SK-N-SH treated with all-trans-retinoic acid at 6 μM for 48 hours (cell line): ENCODE measurements at regions not wholly inside any gene's neighbourhood (a gene's known extent, or its start where the extent isn't known, plus 50 kb on each side); places are given as distances from the start of the nearest gene placed in this dataset.

Experiments used
- ATAC-seq: fragments of 200-7000 bp; cut with Tn5 transposase; 3 replicates; pipeline ENCODE4 v1.9.1; 2020; ENCODE audit warnings: mild to moderate bottlenecking, moderate library complexity
- ARNTL ChIP-seq: fragments of 450-650 bp; formaldehyde crosslinking; IDR thresholded peaks from 2 replicates; pipeline ENCODE4 v1.5.0; 2020; ENCODE audit warnings: low read depth, mild to moderate bottlenecking, moderate library complexity, borderline replicate concordance
- BACH2 ChIP-seq: fragments of 250-450 bp; sonication (Bioruptor Pico); IDR thresholded peaks from 2 replicates; pipeline ENCODE4 v1.9.0; 2021; ENCODE audit warnings: mild to moderate bottlenecking, borderline replicate concordance
- CSDC2 ChIP-seq: fragments of 250-450 bp; sonication (Bioruptor Pico); IDR thresholded peaks from 2 replicates; pipeline ENCODE4 v1.5.0; 2020; ENCODE audit warnings: mild to moderate bottlenecking, moderate library complexity
- ESRRG ChIP-seq: fragments of 250-450 bp; sonication (Bioruptor Pico); IDR thresholded peaks from 2 replicates; pipeline ENCODE4 v1.6.1; 2021; ENCODE audit warnings: mild to moderate bottlenecking
- GLIS3 ChIP-seq: fragments of 250-450 bp; sonication (Bioruptor Pico); IDR thresholded peaks from 2 replicates; pipeline ENCODE4 v1.5.0; 2020; ENCODE audit warnings: mild to moderate bottlenecking, moderate library complexity
- ISL1 ChIP-seq: fragments of 250-450 bp; sonication (Bioruptor Pico); IDR thresholded peaks from 2 replicates; pipeline ENCODE4 v2.1.2; 2022; ENCODE audit warnings: mild to moderate bottlenecking, moderate library complexity
- OSR1 ChIP-seq: fragments of 250-450 bp; sonication (Bioruptor Pico); IDR thresholded peaks from 2 replicates; pipeline ENCODE4 v1.8.0; 2022; ENCODE audit warnings: moderate library complexity, mild to moderate bottlenecking, inconsistent platforms
- PPARA ChIP-seq: fragments of 250-450 bp; sonication (Bioruptor Pico); IDR thresholded peaks from 2 replicates; pipeline ENCODE4 v1.5.0; 2020; ENCODE audit warnings: mild to moderate bottlenecking, borderline replicate concordance
- RARB ChIP-seq: fragments of 250-450 bp; sonication (Bioruptor Pico); IDR thresholded peaks from 2 replicates; pipeline ENCODE4 v1.8.0; 2021; ENCODE audit warnings: mild to moderate bottlenecking, moderate library complexity
- TCF4 ChIP-seq: fragments of 250-450 bp; sonication (Bioruptor Pico); IDR thresholded peaks from 2 replicates; pipeline ENCODE4 v1.8.0; 2021; ENCODE audit warnings: mild to moderate bottlenecking, moderate library complexity, borderline replicate concordance
- ZC3H10 ChIP-seq: fragments of 250-450 bp; sonication (Bioruptor Pico); IDR thresholded peaks from 2 replicates; pipeline ENCODE4 v1.5.1; 2021; ENCODE audit warnings: mild to moderate bottlenecking, moderate library complexity
- ZFP3 ChIP-seq: fragments of 250-450 bp; sonication (Bioruptor Pico); IDR thresholded peaks from 2 replicates; pipeline ENCODE4 v1.5.0; 2020; ENCODE audit warnings: mild to moderate bottlenecking, moderate library complexity
- ZFP30 ChIP-seq: fragments of 450-650 bp; formaldehyde crosslinking; IDR thresholded peaks from 2 replicates; pipeline ENCODE4 v1.5.0; 2022; ENCODE audit warnings: mild to moderate bottlenecking, moderate library complexity
- ZNF565 ChIP-seq: fragments of 450-650 bp; formaldehyde crosslinking; conservative IDR thresholded peaks from 2 replicates; pipeline ENCODE4 v1.5.0; 2020; ENCODE audit warnings: low read depth, mild to moderate bottlenecking, moderate library complexity
- ZNF70 ChIP-seq: fragments of 450-650 bp; formaldehyde crosslinking; IDR thresholded peaks from 2 replicates; pipeline ENCODE4 v1.5.0; 2020; ENCODE audit warnings: mild to moderate bottlenecking, moderate library complexity
- ZNF8 ChIP-seq: fragments of 450-650 bp; formaldehyde crosslinking; IDR thresholded peaks from 2 replicates; pipeline ENCODE4 v1.5.0; 2020; ENCODE audit warnings: mild to moderate bottlenecking, moderate library complexity
- TF ChIP-seq, protein P1 (sequence below): fragments of 250-450 bp; sonication (Bioruptor Pico); IDR thresholded peaks from 2 replicates; pipeline ENCODE4 v1.5.0; 2020; ENCODE audit warnings: mild to moderate bottlenecking, moderate library complexity
- TF ChIP-seq, protein P2 (sequence below): fragments of 250-450 bp; sonication (Bioruptor Pico); IDR thresholded peaks from 2 replicates; pipeline ENCODE4 v1.8.0; 2021; ENCODE audit warnings: low read depth, mild to moderate bottlenecking, moderate library complexity, borderline replicate concordance
- TF ChIP-seq, protein P3 (sequence below): fragments of 250-450 bp; sonication (Bioruptor Pico); IDR thresholded peaks from 2 replicates; pipeline ENCODE4 v1.5.1; 2020; ENCODE audit warnings: low read depth, mild to moderate bottlenecking, moderate library complexity
- TF ChIP-seq, protein P4 (sequence below): fragments of 250-450 bp; sonication (Bioruptor Pico); IDR thresholded peaks from 2 replicates; pipeline ENCODE4 v1.5.1; 2021; ENCODE audit warnings: mild to moderate bottlenecking, moderate library complexity

DNA sequence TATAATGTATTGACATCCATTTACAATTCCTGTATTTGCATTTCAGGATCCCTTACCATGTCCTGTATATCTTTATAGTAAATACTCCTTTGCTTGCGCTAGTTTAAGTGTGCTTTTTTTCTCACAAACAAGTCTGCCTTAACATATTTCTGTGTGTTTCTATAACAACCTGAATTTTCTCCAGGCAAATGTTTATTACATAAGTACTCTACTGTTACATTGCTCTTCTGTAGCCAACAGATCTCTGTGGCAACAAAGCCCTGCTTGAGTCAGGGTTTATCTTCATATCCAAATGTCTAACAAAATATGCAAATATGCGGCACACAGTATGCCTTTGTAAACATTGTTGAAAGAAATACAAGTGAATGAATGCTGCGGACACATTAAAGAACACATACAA, 625.5 kb downstream of the TLL1 start:
- TF ChIP-seq PPARA (CRISPR knock-in tag) (no peak), ARNTL (CRISPR knock-in tag) (no peak), ZC3H10 (CRISPR knock-in tag) (no peak), TCF4 (CRISPR knock-in tag) (no peak), ZNF70 (CRISPR knock-in tag) (no peak), ISL1 (CRISPR knock-in tag) (no peak), ESRRG (CRISPR knock-in tag) (no peak), OSR1 (CRISPR knock-in tag) (no peak), BACH2 (CRISPR knock-in tag) (no peak), ZNF565 (CRISPR knock-in tag) (no peak), GLIS3 (CRISPR knock-in tag) (no peak)
- TF ChIP-seq, protein P1, sequence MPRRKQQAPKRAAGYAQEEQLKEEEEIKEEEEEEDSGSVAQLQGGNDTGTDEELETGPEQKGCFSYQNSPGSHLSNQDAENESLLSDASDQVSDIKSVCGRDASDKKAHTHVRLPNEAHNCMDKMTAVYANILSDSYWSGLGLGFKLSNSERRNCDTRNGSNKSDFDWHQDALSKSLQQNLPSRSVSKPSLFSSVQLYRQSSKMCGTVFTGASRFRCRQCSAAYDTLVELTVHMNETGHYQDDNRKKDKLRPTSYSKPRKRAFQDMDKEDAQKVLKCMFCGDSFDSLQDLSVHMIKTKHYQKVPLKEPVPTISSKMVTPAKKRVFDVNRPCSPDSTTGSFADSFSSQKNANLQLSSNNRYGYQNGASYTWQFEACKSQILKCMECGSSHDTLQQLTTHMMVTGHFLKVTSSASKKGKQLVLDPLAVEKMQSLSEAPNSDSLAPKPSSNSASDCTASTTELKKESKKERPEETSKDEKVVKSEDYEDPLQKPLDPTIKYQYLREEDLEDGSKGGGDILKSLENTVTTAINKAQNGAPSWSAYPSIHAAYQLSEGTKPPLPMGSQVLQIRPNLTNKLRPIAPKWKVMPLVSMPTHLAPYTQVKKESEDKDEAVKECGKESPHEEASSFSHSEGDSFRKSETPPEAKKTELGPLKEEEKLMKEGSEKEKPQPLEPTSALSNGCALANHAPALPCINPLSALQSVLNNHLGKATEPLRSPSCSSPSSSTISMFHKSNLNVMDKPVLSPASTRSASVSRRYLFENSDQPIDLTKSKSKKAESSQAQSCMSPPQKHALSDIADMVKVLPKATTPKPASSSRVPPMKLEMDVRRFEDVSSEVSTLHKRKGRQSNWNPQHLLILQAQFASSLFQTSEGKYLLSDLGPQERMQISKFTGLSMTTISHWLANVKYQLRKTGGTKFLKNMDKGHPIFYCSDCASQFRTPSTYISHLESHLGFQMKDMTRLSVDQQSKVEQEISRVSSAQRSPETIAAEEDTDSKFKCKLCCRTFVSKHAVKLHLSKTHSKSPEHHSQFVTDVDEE, result no peak
- TF ChIP-seq, protein P2, sequence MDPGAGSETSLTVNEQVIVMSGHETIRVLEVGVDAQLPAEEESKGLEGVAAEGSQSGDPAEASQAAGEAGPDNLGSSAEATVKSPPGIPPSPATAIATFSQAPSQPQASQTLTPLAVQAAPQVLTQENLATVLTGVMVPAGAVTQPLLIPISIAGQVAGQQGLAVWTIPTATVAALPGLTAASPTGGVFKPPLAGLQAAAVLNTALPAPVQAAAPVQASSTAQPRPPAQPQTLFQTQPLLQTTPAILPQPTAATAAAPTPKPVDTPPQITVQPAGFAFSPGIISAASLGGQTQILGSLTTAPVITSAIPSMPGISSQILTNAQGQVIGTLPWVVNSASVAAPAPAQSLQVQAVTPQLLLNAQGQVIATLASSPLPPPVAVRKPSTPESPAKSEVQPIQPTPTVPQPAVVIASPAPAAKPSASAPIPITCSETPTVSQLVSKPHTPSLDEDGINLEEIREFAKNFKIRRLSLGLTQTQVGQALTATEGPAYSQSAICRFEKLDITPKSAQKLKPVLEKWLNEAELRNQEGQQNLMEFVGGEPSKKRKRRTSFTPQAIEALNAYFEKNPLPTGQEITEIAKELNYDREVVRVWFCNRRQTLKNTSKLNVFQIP (CRISPR knock-in tag), result no peak
- TF ChIP-seq, protein P3, sequence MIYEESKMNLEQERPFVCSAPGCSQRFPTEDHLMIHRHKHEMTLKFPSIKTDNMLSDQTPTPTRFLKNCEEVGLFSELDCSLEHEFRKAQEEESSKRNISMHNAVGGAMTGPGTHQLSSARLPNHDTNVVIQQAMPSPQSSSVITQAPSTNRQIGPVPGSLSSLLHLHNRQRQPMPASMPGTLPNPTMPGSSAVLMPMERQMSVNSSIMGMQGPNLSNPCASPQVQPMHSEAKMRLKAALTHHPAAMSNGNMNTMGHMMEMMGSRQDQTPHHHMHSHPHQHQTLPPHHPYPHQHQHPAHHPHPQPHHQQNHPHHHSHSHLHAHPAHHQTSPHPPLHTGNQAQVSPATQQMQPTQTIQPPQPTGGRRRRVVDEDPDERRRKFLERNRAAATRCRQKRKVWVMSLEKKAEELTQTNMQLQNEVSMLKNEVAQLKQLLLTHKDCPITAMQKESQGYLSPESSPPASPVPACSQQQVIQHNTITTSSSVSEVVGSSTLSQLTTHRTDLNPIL, result no peak
- ATAC-seq, result no peak

DNA sequence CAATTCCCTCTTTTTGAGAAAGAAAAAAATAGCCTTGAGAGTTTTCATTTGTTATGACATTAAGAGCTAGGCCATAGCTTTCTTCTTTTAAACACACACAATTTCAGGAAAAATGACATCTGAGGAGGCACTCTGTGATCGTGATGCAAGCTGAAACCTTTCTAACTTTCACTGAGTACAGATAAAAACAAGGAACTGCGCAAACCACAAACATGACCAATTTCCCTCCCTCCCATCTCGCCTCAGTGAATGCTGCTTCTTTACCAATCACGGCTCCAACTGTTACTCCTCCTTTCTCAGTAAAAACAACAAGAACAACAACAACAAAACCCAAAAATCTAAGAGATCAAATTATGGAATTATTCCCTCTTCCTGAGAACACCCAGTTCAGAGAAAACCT, 626.8 kb downstream of the TLL1 start:
- no peak for TF ChIP-seq ZNF565 (CRISPR knock-in tag)
- TF ChIP-seq RARB (CRISPR knock-in tag), result no peak
- no peak for TF ChIP-seq ZC3H10 (CRISPR knock-in tag)
- TF ChIP-seq, protein P4, sequence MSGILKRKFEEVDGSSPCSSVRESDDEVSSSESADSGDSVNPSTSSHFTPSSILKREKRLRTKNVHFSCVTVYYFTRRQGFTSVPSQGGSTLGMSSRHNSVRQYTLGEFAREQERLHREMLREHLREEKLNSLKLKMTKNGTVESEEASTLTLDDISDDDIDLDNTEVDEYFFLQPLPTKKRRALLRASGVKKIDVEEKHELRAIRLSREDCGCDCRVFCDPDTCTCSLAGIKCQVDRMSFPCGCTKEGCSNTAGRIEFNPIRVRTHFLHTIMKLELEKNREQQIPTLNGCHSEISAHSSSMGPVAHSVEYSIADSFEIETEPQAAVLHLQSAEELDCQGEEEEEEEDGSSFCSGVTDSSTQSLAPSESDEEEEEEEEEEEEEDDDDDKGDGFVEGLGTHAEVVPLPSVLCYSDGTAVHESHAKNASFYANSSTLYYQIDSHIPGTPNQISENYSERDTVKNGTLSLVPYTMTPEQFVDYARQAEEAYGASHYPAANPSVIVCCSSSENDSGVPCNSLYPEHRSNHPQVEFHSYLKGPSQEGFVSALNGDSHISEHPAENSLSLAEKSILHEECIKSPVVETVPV (CRISPR knock-in tag), result no peak
- TF ChIP-seq ESRRG (CRISPR knock-in tag), result no peak
- TF ChIP-seq, protein P2 (CRISPR knock-in tag), result no peak
- TF ChIP-seq, protein P1, result no peak
- no peak for TF ChIP-seq ZFP3 (CRISPR knock-in tag)
- no peak for TF ChIP-seq ZNF8 (CRISPR knock-in tag)
- no peak for TF ChIP-seq CSDC2 (CRISPR knock-in tag)
- TF ChIP-seq ZNF70 (CRISPR knock-in tag), result no peak
- TF ChIP-seq BACH2 (CRISPR knock-in tag), result no peak
- no peak for TF ChIP-seq TCF4 (CRISPR knock-in tag)
- no peak for TF ChIP-seq GLIS3 (CRISPR knock-in tag)
- no peak for TF ChIP-seq ISL1 (CRISPR knock-in tag)
- TF ChIP-seq PPARA (CRISPR knock-in tag), result no peak
- TF ChIP-seq ZFP30 (CRISPR knock-in tag), result no peak
- TF ChIP-seq ARNTL (CRISPR knock-in tag), result no peak
- TF ChIP-seq OSR1 (CRISPR knock-in tag), result no peak
- TF ChIP-seq, protein P3, result no peak
- TF ChIP-seq, all 23 proteins: peak for 0

More for the DNA sequence above, 626.8 kb downstream of the TLL1 start:
- no peak for ATAC-seq
